SKM-1 treated with dmso at 0.1 percent for 144 hours (cell line): ENCODE measurements at regions not wholly inside any gene's neighbourhood (a gene's known extent, or its start where the extent isn't known, plus 50 kb on each side); places are given as distances from the start of the nearest gene placed in this dataset.
A peak's percentile ranks its signal among the peaks of the same experiment; 100 is the strongest.

Experiments
- DNase-seq: peaks from one replicate; lab custom pipeline; 2025; ENCODE audit not compliant: unreplicated experiment; lab: John Stamatoyannopoulos, UW

GRCh38 chr5:165808335-165808734 lies 2302.9 kb downstream of the MAT2B start:
- no peak for DNase-seq

GRCh38 chr5:165809914-165810313 lies 2304.5 kb downstream of the MAT2B start:
- DNase-seq, result no peak

GRCh38 chr5:165829504-165829903 lies 2324.1 kb downstream of the MAT2B start:
- no peak for DNase-seq

GRCh38 chr5:165834891-165835290 lies 2329.5 kb downstream of the MAT2B start:
- DNase-seq, result no peak

GRCh38 chr5:165836046-165836445 lies 2330.6 kb downstream of the MAT2B start:
- no peak for DNase-seq

GRCh38 chr5:165837286-165837685 lies 2331.9 kb downstream of the MAT2B start:
- peak; percentile 23 for DNase-seq

- no peak for DNase-seq
These were observed 2339.2 kb downstream of the MAT2B start for GRCh38 chr5:165844571-165844970.

GRCh38 chr5:165858118-165858517 lies 2352.7 kb downstream of the MAT2B start:
- no peak for DNase-seq

- DNase-seq, result no peak
These were observed 2353.8 kb downstream of the MAT2B start for GRCh38 chr5:165859251-165859650.

- no peak for DNase-seq
These were observed 2357.8 kb downstream of the MAT2B start for GRCh38 chr5:165863239-165863638.

- DNase-seq, result no peak
These were observed 2365.9 kb downstream of the MAT2B start for GRCh38 chr5:165871291-165871690.

GRCh38 chr5:165874851-165875250 lies 2369.4 kb downstream of the MAT2B start:
- no peak for DNase-seq

- no peak for DNase-seq
These were observed 2371.1 kb downstream of the MAT2B start for GRCh38 chr5:165876538-165876937.

GRCh38 chr5:165877475-165877874 lies 2372.1 kb downstream of the MAT2B start:
- no peak for DNase-seq

GRCh38 chr5:165881259-165881658 lies 2375.8 kb downstream of the MAT2B start:
- DNase-seq, result peak; percentile 12

GRCh38 chr5:165882099-165882498 lies 2376.7 kb downstream of the MAT2B start:
- no peak for DNase-seq

- DNase-seq, result no peak
These were observed 2380.4 kb downstream of the MAT2B start for GRCh38 chr5:165885623-165886350.

- no peak for DNase-seq
These were observed 2381.7 kb downstream of the MAT2B start for GRCh38 chr5:165887147-165887546.

- no peak for DNase-seq
These were observed 2387.0 kb downstream of the MAT2B start for GRCh38 chr5:165892383-165892782.

GRCh38 chr5:165894916-165895315 lies 2389.5 kb downstream of the MAT2B start:
- no peak for DNase-seq

GRCh38 chr5:165903835-165904234 lies 2387.6 kb upstream of the WWC1 start:
- no peak for DNase-seq

- DNase-seq, result no peak
These were observed 2384.6 kb upstream of the WWC1 start for GRCh38 chr5:165906871-165907270.

GRCh38 chr5:165913059-165913458 lies 2378.4 kb upstream of the WWC1 start:
- no peak for DNase-seq
